SK-N-SH (cell line): ENCODE measurements at regions not wholly inside any gene's neighbourhood (a gene's known extent, or its start where the extent isn't known, plus 50 kb on each side); places are given as distances from the start of the nearest gene placed in this dataset.

Experiments used
- CTCF ChIA-PET: fragments of 300-600, 350-600 bp; formaldehyde crosslinking; extraction: SDS; loops from one replicate; lab custom pipeline; 2021; lab: Yijun Ruan, JAX
- POLR2A ChIA-PET: fragments of 350-600 bp; sonication (Branson Sonifier 250); formaldehyde crosslinking; extraction: SDS; loops from one replicate; lab custom pipeline; 2020; ENCODE audit warnings: antibody characterized with exemption, inconsistent platforms; lab: Yijun Ruan, JAX
- DNase-seq: peaks from one replicate; pipeline ENCODE4 v3.0.0; 2012
- H2AFZ ChIP-seq: fragments of 200-600 bp; sonication (generic); 2 replicates; pipeline ENCODE4 v1.8.1; 2016; ENCODE audit warnings: antibody characterized with exemption, mild to moderate bottlenecking, low read depth
- H3F3A ChIP-seq: fragments of 200-600 bp; sonication (generic); replicated peaks from 2 replicates; pipeline ENCODE3; 2016; ENCODE audit warnings: antibody characterized with exemption, mild to moderate bottlenecking; ENCODE audit not compliant: insufficient read depth
- H3K27ac ChIP-seq, 2 experiments: fragments of 200-500 bp in 1 of 2; fragments of 200-600 bp in 1 of 2; sonication (Bioruptor generic) in 1 of 2; sonication (generic), shearing (Covaris generic) in 1 of 2; 2 replicates each; pipeline versions ENCODE4 v1.5.1 to v1.6.1; 2014 to 2016; ENCODE audit warnings: low read depth in 2 of 2, inconsistent platforms in 1 of 2, low read length in 1 of 2, mild to moderate bottlenecking in 1 of 2, mixed read lengths in 1 of 2
- H3K27me3 ChIP-seq: fragments of 200-600 bp; sonication (generic), shearing (Covaris generic); 2 replicates; pipeline ENCODE4 v1.6.1; 2016; ENCODE audit warnings: mixed run types; ENCODE audit not compliant: insufficient read depth
- H3K36me3 ChIP-seq, 2 experiments: fragments of 200-500 bp in 1 of 2; fragments of 200-600 bp in 1 of 2; sonication (Bioruptor generic) in 1 of 2; sonication (generic) in 1 of 2; replicated peaks in 1 of 2; 2 replicates each; pipeline versions ENCODE3 to v1.5.1; 2014 to 2016; ENCODE audit warnings: low read length in 1 of 2, mild to moderate bottlenecking in 1 of 2; ENCODE audit not compliant: insufficient read depth in 2 of 2, control insufficient read depth in 1 of 2
- H3K4me1 ChIP-seq, 2 experiments: fragments of 200-500 bp in 1 of 2; fragments of 200-600 bp in 1 of 2; sonication (Bioruptor generic) in 1 of 2; sonication (generic), shearing (Covaris generic) in 1 of 2; 2 replicates each; pipeline versions ENCODE4 v1.5.1 to v1.6.1; 2014 to 2016; ENCODE audit warnings: low read depth in 1 of 2, low read length in 1 of 2, mixed run types in 1 of 2; ENCODE audit not compliant: insufficient read depth in 2 of 2, control insufficient read depth in 1 of 2
- H3K4me2 ChIP-seq: fragments of 200-600 bp; sonication (generic), shearing (Covaris generic); 2 replicates; pipeline ENCODE4 v1.6.1; 2017; ENCODE audit warnings: mixed run types
- H3K4me3 ChIP-seq, 2 experiments: fragments of 200-500 bp in 1 of 2; fragments of 200-600 bp in 1 of 2; sonication (Bioruptor generic) in 1 of 2; sonication (generic), shearing (Covaris generic) in 1 of 2; 2 replicates each; pipeline versions ENCODE4 v1.5.1 to v1.8.1; 2014 to 2016; ENCODE audit warnings: low read depth in 2 of 2, inconsistent platforms in 1 of 2, low read length in 1 of 2, mild to moderate bottlenecking in 1 of 2, mixed read lengths in 1 of 2, moderate library complexity in 1 of 2
- H3K79me2 ChIP-seq: fragments of 200-600 bp; sonication (generic); 2 replicates; pipeline ENCODE4 v1.8.1; 2017; ENCODE audit warnings: mild to moderate bottlenecking; ENCODE audit not compliant: insufficient read depth
- H3K9ac ChIP-seq: fragments of 200-600 bp; sonication (generic); 2 replicates; pipeline ENCODE4 v1.6.1; 2017; ENCODE audit warnings: mixed run types
- H3K9me2 ChIP-seq: fragments of 200-600 bp; sonication (generic); 2 replicates; pipeline ENCODE4 v1.6.1; 2017; ENCODE audit warnings: mixed run types
- H3K9me3 ChIP-seq: fragments of 200-600 bp; sonication (generic); 2 replicates; pipeline ENCODE4 v1.6.1; 2017; ENCODE audit warnings: mixed run types, mild to moderate bottlenecking, moderate library complexity
- H4K20me1 ChIP-seq: fragments of 200-600 bp; sonication (generic); 2 replicates; pipeline ENCODE4 v1.6.1; 2017; ENCODE audit warnings: mild to moderate bottlenecking, mixed run types; ENCODE audit not compliant: insufficient read depth
- CHD2 ChIP-seq: fragments of 150-350 bp; IDR thresholded peaks from 2 replicates; pipeline ENCODE4 v1.6.1; 2018; ENCODE audit warnings: low read length; ENCODE audit not compliant: partially characterized antibody
- EP300 ChIP-seq, 2 experiments: IDR thresholded peaks; 2 replicates each; pipeline versions ENCODE4 v1.4.0 to v1.6.1; 2012; ENCODE audit warnings: borderline replicate concordance in 1 of 2, low read depth in 1 of 2, low read length in 1 of 2
- EZH2phosphoT487 ChIP-seq: fragments of 200-600 bp; sonication (generic); IDR thresholded peaks from 2 replicates; pipeline ENCODE4 v1.6.1; 2017; ENCODE audit warnings: low read depth, mixed run types, mild to moderate bottlenecking, antibody characterized with exemption, moderate library complexity, borderline replicate concordance
- FOSL2 ChIP-seq: IDR thresholded peaks from 2 replicates; pipeline ENCODE4 v1.4.0; 2012; ENCODE audit warnings: low read depth, mild to moderate bottlenecking, moderate library complexity, borderline replicate concordance
- FOXJ3 ChIP-seq: sonication (generic); formaldehyde crosslinking; IDR thresholded peaks from 2 replicates; pipeline ENCODE4 v1.5.1; 2020; ENCODE audit warnings: mild to moderate bottlenecking, missing genetic modification reagents
- GABPA ChIP-seq: IDR thresholded peaks from 2 replicates; pipeline ENCODE4 v1.4.0; 2012; ENCODE audit warnings: low read depth, mild to moderate bottlenecking
- GATA2 ChIP-seq: sonication (generic); formaldehyde crosslinking; IDR thresholded peaks from 2 replicates; pipeline ENCODE4 v1.5.0; 2020; ENCODE audit warnings: mild to moderate bottlenecking, missing genetic modification reagents
- MAX ChIP-seq: IDR thresholded peaks from 2 replicates; pipeline ENCODE4 v1.4.0; 2012; ENCODE audit warnings: low read depth
- NFIC ChIP-seq: IDR thresholded peaks from 2 replicates; pipeline ENCODE4 v1.4.0; 2012; ENCODE audit warnings: borderline replicate concordance
- RCOR1 ChIP-seq: fragments of 150-350 bp; IDR thresholded peaks from 2 replicates; pipeline ENCODE4 v1.6.1; 2017; ENCODE audit warnings: antibody characterized with exemption, low read length
- REST ChIP-seq: IDR thresholded peaks from 2 replicates; pipeline ENCODE4 v1.6.1; 2012; ENCODE audit warnings: mild to moderate bottlenecking, low read depth, low read length, moderate library complexity
- RFX5 ChIP-seq: IDR thresholded peaks from 2 replicates; pipeline ENCODE4 v1.6.1; 2012; ENCODE audit warnings: mild to moderate bottlenecking, improper control_type of control experiment, low read length
- RXRA ChIP-seq: IDR thresholded peaks from 2 replicates; pipeline ENCODE4 v1.4.0; 2012; ENCODE audit warnings: low read depth, mild to moderate bottlenecking, borderline replicate concordance
- TAF1 ChIP-seq: IDR thresholded peaks from 2 replicates; pipeline ENCODE4 v1.6.1; 2012; ENCODE audit warnings: low read depth, mild to moderate bottlenecking, low read length, moderate library complexity, borderline replicate concordance
- TCF12 ChIP-seq: IDR thresholded peaks from 2 replicates; pipeline ENCODE4 v1.4.0; 2012
- TEAD4 ChIP-seq: IDR thresholded peaks from 2 replicates; pipeline ENCODE4 v1.4.0; 2012; ENCODE audit warnings: mild to moderate bottlenecking, borderline replicate concordance; ENCODE audit not compliant: insufficient read depth
- ZBTB33 ChIP-seq: IDR thresholded peaks from 2 replicates; pipeline ENCODE4 v1.4.0; 2012; ENCODE audit warnings: low read depth, borderline replicate concordance
- WGBS: methylation state at CpG from one replicate; pipeline ENCODE4 v1.1.6; 2017; ENCODE audit warnings: low lambda C conversion rate; 5-methylcytosine and 5-hydroxymethylcytosine counted together

- no peaks in the 10 kb centered on the region for H3K27me3 ChIP-seq
- DNase-seq, result no peak
- H3K4me1 ChIP-seq, result no peaks in the 10 kb centered on the region
- no peak overlapping the region for H2AFZ ChIP-seq
- no peak overlapping the region for H3K27ac ChIP-seq
- H3K4me2 ChIP-seq, result no peak overlapping the region
- H4K20me1 ChIP-seq, result no peaks in the 10 kb centered on the region
- H3K4me3 ChIP-seq, result no peak overlapping the region
- no peaks in the 10 kb centered on the region for H3K79me2 ChIP-seq
- 0% methylated on average over 2 of the region's 2 CpGs for WGBS
- no peaks in the 10 kb centered on the region for H3K36me3 ChIP-seq
- H3K9ac ChIP-seq, result no peak overlapping the region
- TF ChIP-seq RXRA (no peak), FOXJ3 (CRISPR knock-in tag) (no peak), FOSL2 (no peak), GATA2 (CRISPR knock-in tag) (no peak), EP300 (IDR thresholded peaks at IDR 0.05; ENCODE audit: borderline replicate concordance in 1 of 2, low read depth in 1 of 2, low read length in 1 of 2) (no peak), ZBTB33 (no peak), TEAD4 (no peak), REST (no peak)
- H3K9me3 ChIP-seq, result no peaks in the 10 kb centered on the region
- POLR2A ChIA-PET, result no interaction called here
- H3K9me2 ChIP-seq, result no peaks in the 10 kb centered on the region
- no peaks in the 10 kb centered on the region for H3F3A ChIP-seq
- CTCF ChIA-PET, result interaction anchor here (0.7 to 1.6 kb wide), 4 partner anchors 13 to 84 kb away, joined by 3 to 7 read pairs (median 4); no protein-coding TSS in a partner anchor
These were observed 202.5 kb downstream of the DHX35 start for GRCh38 chr20:39164642-39165041.

GRCh38 chr20:39163993-39164392 is 201.8 kb downstream of the DHX35 start:
- POLR2A ChIA-PET, result no interaction called here
- WGBS, result 17% methylated on average over 1 of the region's 1 CpG
- CTCF ChIA-PET, result interaction anchor here (1.3 to 1.6 kb wide), 2 partner anchors 51 to 83 kb away, joined by 5 to 7 read pairs; no protein-coding TSS in a partner anchor
- TF ChIP-seq MAX, result no peak
- TF ChIP-seq GABPA, result no peak
- TF ChIP-seq TAF1, result no peak
- no peak for TF ChIP-seq REST
- TF ChIP-seq TCF12, result no peak
- TF ChIP-seq EP300 (IDR thresholded peaks at IDR 0.05; ENCODE audit: borderline replicate concordance in 1 of 2, low read depth in 1 of 2, low read length in 1 of 2), result no peak
- TF ChIP-seq RFX5, result no peak
- no peak for TF ChIP-seq RCOR1
- no peak for TF ChIP-seq NFIC
- TF ChIP-seq CHD2, result no peak
- TF ChIP-seq EZH2phosphoT487, result no peak

More at GRCh38 chr20:39163993-39164392, 201.8 kb downstream of the DHX35 start:
- Histone ChIP-seq H3K4me1 (no peaks in the 10 kb centered on the region), H3K27ac (no peak overlapping the region), H3K9me3 (no peaks in the 10 kb centered on the region), H3K9ac (no peak overlapping the region), H3K4me2 (no peak overlapping the region), H3K27me3 (no peaks in the 10 kb centered on the region), H4K20me1 (no peaks in the 10 kb centered on the region), H3K4me3 (no peak overlapping the region), H3K36me3 (no peaks in the 10 kb centered on the region), H3K9me2 (no peaks in the 10 kb centered on the region), H3F3A (no peaks in the 10 kb centered on the region), H2AFZ (no peak overlapping the region), H3K79me2 (no peaks in the 10 kb centered on the region)
- DNase-seq, result no peak
